HG02588 (cell line): ENCODE measurements at regions not wholly inside any gene's neighbourhood (a gene's known extent, or its start where the extent isn't known, plus 50 kb on each side); places are given as distances from the start of the nearest gene placed in this dataset.
"Not testable (repeated sequence)": the region's sequence is repeated elsewhere in the genome, so short reads cannot be mapped to it uniquely, and the experiment has no call there.

Experiments
- ATAC-seq: cut with Tn5 transposase; IDR thresholded peaks from one replicate; pipeline ENCODE4 v1.9.1; 2021; ENCODE audit warnings: mild to moderate bottlenecking, moderate library complexity; ENCODE audit not compliant: unreplicated experiment

GRCh38 chr17:30590081-30590733 is 113.0 kb downstream of the GOSR1 start:
- ATAC-seq, result no peak

- ATAC-seq, result no peak
These were observed 112.2 kb downstream of the GOSR1 start for GRCh38 chr17:30589431-30589830.

- ATAC-seq, result no peak
These were observed 111.6 kb downstream of the GOSR1 start for GRCh38 chr17:30588798-30589247.

DNA sequence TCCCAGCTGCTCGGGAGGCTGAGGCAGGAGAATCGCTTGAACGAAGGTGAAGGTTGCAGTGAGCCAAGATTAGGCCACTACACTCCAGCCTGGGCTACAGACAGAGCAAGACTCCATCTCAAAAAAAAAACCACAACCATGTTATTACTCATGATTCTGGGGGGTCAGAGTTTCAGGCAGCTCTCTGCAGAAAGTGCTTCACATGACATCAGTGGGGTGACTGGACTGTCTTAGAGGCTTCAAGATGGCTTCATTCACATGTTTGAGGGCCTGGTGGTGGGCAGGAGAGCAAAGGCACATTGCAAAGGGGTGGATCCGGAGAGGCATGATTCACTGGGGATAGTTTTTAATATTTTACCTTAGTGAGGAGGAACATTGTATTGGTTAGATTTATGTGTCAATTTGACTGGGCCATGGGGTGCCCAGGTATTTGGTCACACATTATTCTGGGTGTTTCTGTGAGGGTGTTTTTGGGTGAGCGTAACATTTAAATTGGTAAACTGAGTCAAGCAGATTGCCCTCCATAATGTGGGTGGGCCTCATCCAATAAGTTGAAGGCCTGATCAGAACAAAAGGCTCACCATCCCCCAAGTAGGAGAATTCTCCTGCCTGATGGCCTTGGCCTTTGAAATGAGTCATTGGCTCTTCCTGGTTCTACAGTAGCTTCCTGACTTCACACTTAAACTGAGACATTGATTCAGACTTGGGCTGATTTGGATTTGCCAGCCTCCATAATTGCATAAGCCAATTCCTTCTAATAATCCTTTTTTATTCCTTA is 109.8 kb downstream of the GOSR1 start:
- ATAC-seq, result no peak

GRCh38 chr17:30584810-30585209 is 107.6 kb downstream of the GOSR1 start:
- no peak for ATAC-seq

DNA sequence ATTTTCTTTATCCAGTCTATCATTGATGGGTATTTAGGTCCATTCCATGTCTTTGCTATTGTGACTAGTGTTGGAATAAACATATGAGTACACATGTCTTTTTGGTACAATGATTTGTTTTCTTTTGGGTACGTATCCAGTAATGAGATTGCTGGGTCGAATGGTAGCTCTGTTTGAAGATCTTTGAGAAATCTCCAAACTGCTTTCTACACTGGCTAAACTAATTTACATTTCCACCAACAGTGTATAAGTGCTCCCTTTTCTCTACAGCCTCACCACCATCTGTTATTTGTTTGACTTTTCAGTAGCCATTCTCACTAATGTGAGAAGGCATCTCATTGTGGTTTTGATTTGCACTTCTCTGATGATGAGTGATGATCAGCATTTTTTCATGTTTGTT is 103.7 kb downstream of the GOSR1 start:
- ATAC-seq, result no peak

GRCh38 chr17:30579610-30580315 is 102.6 kb downstream of the GOSR1 start:
- no peak for ATAC-seq

DNA sequence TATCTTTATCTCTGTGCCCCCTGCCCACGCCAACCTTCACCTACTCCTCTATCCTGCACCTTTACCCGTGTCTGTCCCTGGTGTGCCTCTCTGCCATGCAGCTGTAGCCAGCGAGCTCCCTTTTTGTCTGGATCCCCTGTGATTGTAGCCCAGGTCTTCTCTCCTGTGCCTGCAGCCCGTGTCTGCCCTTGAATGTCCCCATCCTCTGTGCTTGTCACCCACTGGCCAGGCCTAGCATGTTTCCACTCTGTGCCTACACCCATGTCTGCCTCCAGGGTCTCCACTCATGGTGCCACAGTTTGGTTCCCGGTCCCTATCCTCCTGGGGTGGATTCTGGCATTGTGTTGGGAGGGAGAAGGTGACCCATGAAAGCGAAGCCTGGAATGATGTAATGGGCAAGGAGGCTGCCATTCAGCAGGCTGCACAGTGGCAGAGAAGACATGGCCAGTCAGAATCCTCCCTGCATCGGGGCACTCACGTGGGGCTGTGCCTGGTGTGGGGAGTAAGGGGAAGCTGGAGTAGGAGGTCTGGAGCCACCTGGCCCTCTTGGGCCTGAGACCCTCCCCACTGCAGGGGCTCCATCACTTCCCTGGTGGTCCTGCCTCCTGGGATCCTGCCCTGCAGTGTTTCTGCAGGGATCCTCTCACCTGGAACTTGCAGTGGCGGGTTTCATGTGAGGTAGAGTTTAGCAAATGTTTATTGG is 101.0 kb downstream of the GOSR1 start:
- not testable (repeated sequence) for ATAC-seq
